ENCODE measurements at regions not wholly inside any gene's neighbourhood (a gene's known extent, or its start where the extent isn't known, plus 50 kb on each side); places are given as distances from the start of the nearest gene placed in this dataset.
A peak's percentile ranks its signal among the peaks of the same experiment; 100 is the strongest.

DNA sequence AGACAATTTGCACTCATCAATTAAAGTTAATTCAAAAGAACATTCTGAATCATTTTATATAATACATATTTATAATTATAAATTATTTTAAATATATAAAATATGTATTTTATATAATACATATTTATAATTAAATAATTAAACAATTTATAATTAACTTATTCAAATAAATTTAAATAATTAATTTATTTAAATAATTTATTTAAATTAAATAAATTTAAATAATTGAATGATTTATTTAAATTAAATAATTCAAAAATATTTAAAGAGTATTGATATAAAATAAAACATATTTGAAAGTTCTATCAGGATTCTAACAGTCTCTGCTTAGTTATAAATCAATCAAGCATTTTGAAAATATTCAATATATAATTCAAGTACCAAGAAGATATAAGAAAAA lies 775.5 kb upstream of the CTNND2 start:
- H3K4me1 Mint-ChIP-seq: peaks cover 19% of the 10 kb centered on the region
- no peak overlapping the region for H3K27ac Mint-ChIP-seq
- ATAC-seq: no peak
- ChIA-PET CTCF (no interaction called here), POLR2A (no interaction called here)
- peaks cover 9% of the 10 kb centered on the region for H3K9me3 Mint-ChIP-seq
- H3K4me3 Mint-ChIP-seq: no peak overlapping the region
- no peak for DNase-seq (ENCODE audit: low spot score)
- H3K27me3 Mint-ChIP-seq (ENCODE audit: low read depth): no peaks in the 10 kb centered on the region
- peaks cover 15% of the 10 kb centered on the region for H3K36me3 Mint-ChIP-seq
- no peak for TF ChIP-seq ZNF121 (CRISPR knock-in tag; IDR thresholded peaks at IDR 0.05)
- no peak for TF ChIP-seq ZNF416 (CRISPR knock-in tag; IDR thresholded peaks at IDR 0.05)
- TF ChIP-seq HMGA2 (CRISPR knock-in tag; IDR thresholded peaks at IDR 0.05): peak; percentile 92; the same call in 1 of the 2 replicates
- TF ChIP-seq ZNF317 (CRISPR knock-in tag; IDR thresholded peaks at IDR 0.05; ENCODE audit: borderline replicate concordance, low read depth): no peak
- no peak for TF ChIP-seq ZNF219 (CRISPR knock-in tag; IDR thresholded peaks at IDR 0.05; ENCODE audit: borderline replicate concordance)
- no peak for TF ChIP-seq SMAD4 (CRISPR knock-in tag; IDR thresholded peaks at IDR 0.05)
- TF ChIP-seq, protein P1, sequence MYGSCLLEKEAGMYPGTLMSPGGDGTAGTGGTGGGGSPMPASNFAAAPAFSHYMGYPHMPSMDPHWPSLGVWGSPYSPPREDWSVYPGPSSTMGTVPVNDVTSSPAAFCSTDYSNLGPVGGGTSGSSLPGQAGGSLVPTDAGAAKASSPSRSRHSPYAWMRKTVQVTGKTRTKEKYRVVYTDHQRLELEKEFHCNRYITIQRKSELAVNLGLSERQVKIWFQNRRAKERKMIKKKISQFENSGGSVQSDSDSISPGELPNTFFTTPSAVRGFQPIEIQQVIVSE (CRISPR knock-in tag; IDR thresholded peaks at IDR 0.05; ENCODE audit: borderline replicate concordance): no peak
- no peak for TF ChIP-seq PRDM15 (CRISPR knock-in tag; IDR thresholded peaks at IDR 0.05)

DNA sequence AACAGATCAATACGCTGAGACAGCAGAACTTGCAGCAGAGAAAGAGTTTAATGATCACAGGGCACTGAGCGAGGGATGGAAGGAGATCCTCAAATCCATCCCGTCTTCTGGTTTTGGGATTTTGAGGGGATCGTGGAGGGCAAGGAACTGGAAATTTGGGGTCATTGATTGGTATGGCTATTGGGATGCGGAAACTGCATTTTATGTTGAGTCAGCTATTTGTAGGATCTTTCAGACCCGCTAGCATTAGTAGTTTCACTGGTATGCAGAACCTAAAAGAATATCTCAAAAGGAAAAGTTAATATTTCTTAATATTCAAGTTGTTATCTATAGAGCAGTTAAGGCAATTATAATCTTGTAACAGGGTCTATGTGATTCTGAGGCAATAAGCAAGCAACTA lies 771.7 kb upstream of the CTNND2 start:
- ATAC-seq: no peak
- Mint-ChIP-seq H3K36me3 (peaks cover 38% of the 10 kb centered on the region), H3K27ac (no peak overlapping the region), H3K9me3 (peaks cover 9% of the 10 kb centered on the region), H3K4me1 (peaks cover 37% of the 10 kb centered on the region), H3K4me3 (no peak overlapping the region), H3K27me3 (ENCODE audit: low read depth) (no peaks in the 10 kb centered on the region; the same call in 1 of the 2 replicates)
- CTCF ChIA-PET: no interaction called here
- DNase-seq (ENCODE audit: low spot score): no peak
- POLR2A ChIA-PET: no interaction called here
- TF ChIP-seq NFYB (CRISPR knock-in tag; conservative IDR thresholded peaks at IDR 0.05; ENCODE audit: low read depth) (no peak), ARID4B (CRISPR knock-in tag; IDR thresholded peaks at IDR 0.05; ENCODE audit: borderline replicate concordance) (no peak), MXD4 (CRISPR knock-in tag; IDR thresholded peaks at IDR 0.05; ENCODE audit: borderline replicate concordance) (no peak), CREM (CRISPR knock-in tag; IDR thresholded peaks at IDR 0.05) (no peak), AR (CRISPR knock-in tag; IDR thresholded peaks at IDR 0.05) (no peak), ATF3 (CRISPR knock-in tag; conservative IDR thresholded peaks at IDR 0.05) (no peak), NR1H2 (CRISPR knock-in tag; IDR thresholded peaks at IDR 0.05) (no peak), GTF2I (CRISPR knock-in tag; conservative IDR thresholded peaks at IDR 0.05) (no peak), ESRRA (CRISPR knock-in tag; IDR thresholded peaks at IDR 0.05; ENCODE audit: borderline replicate concordance) (no peak), RELA (CRISPR knock-in tag; IDR thresholded peaks at IDR 0.05; ENCODE audit: borderline replicate concordance) (no peak)
- TF ChIP-seq, protein P2, sequence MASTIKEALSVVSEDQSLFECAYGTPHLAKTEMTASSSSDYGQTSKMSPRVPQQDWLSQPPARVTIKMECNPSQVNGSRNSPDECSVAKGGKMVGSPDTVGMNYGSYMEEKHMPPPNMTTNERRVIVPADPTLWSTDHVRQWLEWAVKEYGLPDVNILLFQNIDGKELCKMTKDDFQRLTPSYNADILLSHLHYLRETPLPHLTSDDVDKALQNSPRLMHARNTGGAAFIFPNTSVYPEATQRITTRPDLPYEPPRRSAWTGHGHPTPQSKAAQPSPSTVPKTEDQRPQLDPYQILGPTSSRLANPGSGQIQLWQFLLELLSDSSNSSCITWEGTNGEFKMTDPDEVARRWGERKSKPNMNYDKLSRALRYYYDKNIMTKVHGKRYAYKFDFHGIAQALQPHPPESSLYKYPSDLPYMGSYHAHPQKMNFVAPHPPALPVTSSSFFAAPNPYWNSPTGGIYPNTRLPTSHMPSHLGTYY (CRISPR knock-in tag; IDR thresholded peaks at IDR 0.05): no peak
- TF ChIP-seq, protein P3, sequence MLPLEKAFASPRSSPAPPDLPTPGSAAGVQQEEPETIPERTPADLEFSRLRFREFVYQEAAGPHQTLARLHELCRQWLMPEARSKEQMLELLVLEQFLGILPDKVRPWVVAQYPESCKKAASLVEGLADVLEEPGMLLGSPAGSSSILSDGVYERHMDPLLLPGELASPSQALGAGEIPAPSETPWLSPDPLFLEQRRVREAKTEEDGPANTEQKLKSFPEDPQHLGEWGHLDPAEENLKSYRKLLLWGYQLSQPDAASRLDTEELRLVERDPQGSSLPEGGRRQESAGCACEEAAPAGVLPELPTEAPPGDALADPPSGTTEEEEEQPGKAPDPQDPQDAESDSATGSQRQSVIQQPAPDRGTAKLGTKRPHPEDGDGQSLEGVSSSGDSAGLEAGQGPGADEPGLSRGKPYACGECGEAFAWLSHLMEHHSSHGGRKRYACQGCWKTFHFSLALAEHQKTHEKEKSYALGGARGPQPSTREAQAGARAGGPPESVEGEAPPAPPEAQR (CRISPR knock-in tag; IDR thresholded peaks at IDR 0.05): no peak

Data from WTC11 (cell line).